ENCODE measurements at regions not wholly inside any gene's neighbourhood (a gene's known extent, or its start where the extent isn't known, plus 50 kb on each side); places are given as distances from the start of the nearest gene placed in this dataset.
"Not testable (repeated sequence)": the region's sequence is repeated elsewhere in the genome, so short reads cannot be mapped to it uniquely, and the experiment has no call there.

DNA sequence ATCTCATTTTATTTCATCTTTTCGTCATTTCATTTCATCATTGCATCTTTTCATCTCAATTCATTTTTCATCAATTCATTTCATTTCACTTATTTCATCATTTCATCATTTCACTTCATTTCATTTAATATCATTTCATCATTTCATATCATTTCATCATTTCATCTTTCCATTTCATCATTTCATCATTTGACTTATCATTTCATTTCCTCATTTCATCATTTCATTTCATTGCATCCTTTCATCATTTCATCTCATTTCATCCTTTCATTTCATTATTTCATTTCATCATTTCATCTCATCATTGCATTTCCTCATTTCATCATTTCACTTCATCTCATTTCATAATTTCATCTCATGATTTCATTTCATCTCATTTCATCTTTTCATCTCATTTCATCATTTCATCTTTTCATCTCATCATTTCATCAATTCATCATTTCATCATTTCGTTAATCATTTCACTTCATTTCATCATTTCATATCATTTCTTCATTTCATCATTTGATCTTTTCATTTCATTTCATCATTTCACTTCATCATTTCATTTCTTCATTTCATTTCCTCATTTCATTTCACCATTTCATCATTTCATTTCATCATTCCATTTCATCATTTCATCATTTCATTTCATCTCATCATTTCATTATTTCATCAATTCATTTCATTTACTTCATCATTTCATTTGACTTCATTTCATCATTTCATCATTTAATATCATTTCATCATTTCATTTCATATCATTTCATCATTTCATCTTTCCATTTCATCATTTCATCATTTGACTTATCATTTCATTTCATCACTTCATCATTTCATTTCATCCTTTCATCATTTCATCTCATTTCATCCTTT lies 176.2 kb downstream of the ZNF92 start:
- not testable (repeated sequence) for H3K27me3 ChIP-seq (ENCODE audit: low read length); H3K27ac ChIP-seq (ENCODE audit: low read depth, low read length); H3K9ac ChIP-seq (ENCODE audit: low read length); H3F3A ChIP-seq (ENCODE audit: insufficient read depth); H3K4me2 ChIP-seq (ENCODE audit: low read depth, low read length, poor library complexity, severe bottlenecking); H3K79me2 ChIP-seq (ENCODE audit: insufficient read depth, low read length); H3K9me3 ChIP-seq (ENCODE audit: insufficient read depth, low read length); H3K36me3 ChIP-seq (ENCODE audit: low read length); H3K9me2 ChIP-seq (replicated peaks; ENCODE audit: insufficient read depth, low read length); H4K20me1 ChIP-seq (ENCODE audit: low read depth, low read length); H2AFZ ChIP-seq (ENCODE audit: low read depth, low read length, severe bottlenecking); H3K4me3 ChIP-seq (ENCODE audit: insufficient read depth, low read length, poor library complexity, severe bottlenecking)

DNA sequence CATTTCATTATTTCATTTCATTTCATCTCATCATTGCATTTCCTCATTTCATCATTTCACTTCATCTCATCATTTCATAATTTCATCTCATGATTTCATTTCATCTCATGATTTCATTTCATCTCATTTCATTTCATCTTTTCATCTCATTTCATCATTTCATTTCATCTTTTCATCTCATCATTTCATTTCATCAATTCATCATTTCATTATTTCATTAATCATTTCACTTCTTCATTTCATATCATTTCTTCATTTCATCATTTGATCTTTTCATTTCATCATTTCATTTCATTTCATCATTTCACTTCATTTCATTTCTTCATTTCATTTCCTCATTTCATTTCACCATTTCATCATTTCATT lies 176.8 kb downstream of the ZNF92 start:
- not testable (repeated sequence) for H3K9me3 ChIP-seq (ENCODE audit: insufficient read depth, low read length); H3K4me2 ChIP-seq (ENCODE audit: low read depth, low read length, poor library complexity, severe bottlenecking); H3K9ac ChIP-seq (ENCODE audit: low read length); H3F3A ChIP-seq (ENCODE audit: insufficient read depth); H3K27me3 ChIP-seq (ENCODE audit: low read length); H4K20me1 ChIP-seq (ENCODE audit: low read depth, low read length); H3K79me2 ChIP-seq (ENCODE audit: insufficient read depth, low read length); H3K9me2 ChIP-seq (replicated peaks; ENCODE audit: insufficient read depth, low read length); H2AFZ ChIP-seq (ENCODE audit: low read depth, low read length, severe bottlenecking); H3K27ac ChIP-seq (ENCODE audit: low read depth, low read length); H3K4me3 ChIP-seq (ENCODE audit: insufficient read depth, low read length, poor library complexity, severe bottlenecking); H3K36me3 ChIP-seq (ENCODE audit: low read length)

- not testable (repeated sequence) for H3K27ac ChIP-seq (ENCODE audit: low read depth, low read length); H3K79me2 ChIP-seq (ENCODE audit: insufficient read depth, low read length); H3K27me3 ChIP-seq (ENCODE audit: low read length); H3K4me3 ChIP-seq (ENCODE audit: insufficient read depth, low read length, poor library complexity, severe bottlenecking); H3K4me2 ChIP-seq (ENCODE audit: low read depth, low read length, poor library complexity, severe bottlenecking); H4K20me1 ChIP-seq (ENCODE audit: low read depth, low read length); H2AFZ ChIP-seq (ENCODE audit: low read depth, low read length, severe bottlenecking); H3K9me2 ChIP-seq (replicated peaks; ENCODE audit: insufficient read depth, low read length); H3K36me3 ChIP-seq (ENCODE audit: low read length); H3K9ac ChIP-seq (ENCODE audit: low read length); H3F3A ChIP-seq (ENCODE audit: insufficient read depth); H3K9me3 ChIP-seq (ENCODE audit: insufficient read depth, low read length)
Measured at GRCh38 chr7:65551042-65551441, 177.4 kb downstream of the ZNF92 start.

DNA sequence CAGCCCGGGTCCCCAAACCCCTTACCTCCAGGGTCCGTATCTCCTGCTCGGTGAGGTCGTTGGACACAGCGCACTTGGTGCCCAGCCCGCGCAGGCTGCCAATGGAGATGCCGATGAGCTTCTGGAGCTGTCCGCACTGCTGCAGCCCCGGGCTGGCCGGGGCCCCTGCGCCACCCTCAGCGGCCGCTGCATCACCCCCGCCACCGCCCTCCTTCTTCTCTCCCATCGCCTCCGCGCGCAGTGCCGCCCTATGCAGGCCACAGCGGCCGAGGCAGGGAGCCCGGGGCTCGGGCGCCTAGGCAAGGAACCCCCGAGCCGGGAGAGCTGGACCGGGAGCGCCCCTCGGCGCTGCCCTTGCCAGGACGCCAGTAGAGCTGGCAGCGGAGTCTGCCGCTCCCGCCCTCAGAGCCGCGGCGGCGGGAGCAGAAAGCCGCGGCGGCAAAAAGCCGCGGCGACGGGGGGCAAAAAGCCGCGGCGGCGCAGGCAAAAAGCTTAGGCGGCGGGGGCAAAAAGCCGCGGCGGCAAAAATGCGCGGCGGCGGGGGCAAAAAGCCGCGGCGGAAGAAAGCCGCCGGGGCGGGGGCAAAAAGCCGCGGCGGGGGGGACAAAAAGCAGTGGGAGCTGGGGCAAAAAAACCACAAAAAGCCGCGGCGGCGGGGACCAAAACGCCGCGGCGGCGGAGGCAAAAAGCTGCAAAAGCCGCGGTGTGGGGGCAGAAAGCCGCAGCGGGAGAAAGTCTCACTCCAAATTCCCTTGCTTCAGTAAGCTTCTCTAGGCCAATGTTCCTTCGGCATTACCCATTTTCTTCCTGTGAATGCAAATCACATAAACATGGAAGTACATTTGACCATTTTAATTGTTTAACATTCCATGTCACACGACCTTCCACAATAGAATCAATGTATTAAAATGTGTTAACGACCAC lies 181.2 kb downstream of the ZNF92 start:
- not testable (repeated sequence) for H2AFZ ChIP-seq (ENCODE audit: low read depth, low read length, severe bottlenecking); H3K9me2 ChIP-seq (replicated peaks; ENCODE audit: insufficient read depth, low read length); H3K9ac ChIP-seq (ENCODE audit: low read length); H3K4me2 ChIP-seq (ENCODE audit: low read depth, low read length, poor library complexity, severe bottlenecking); H3K4me3 ChIP-seq (ENCODE audit: insufficient read depth, low read length, poor library complexity, severe bottlenecking); H3K27ac ChIP-seq (ENCODE audit: low read depth, low read length); H3K36me3 ChIP-seq (ENCODE audit: low read length); H3K9me3 ChIP-seq (ENCODE audit: insufficient read depth, low read length); H4K20me1 ChIP-seq (ENCODE audit: low read depth, low read length); H3K79me2 ChIP-seq (ENCODE audit: insufficient read depth, low read length); H3F3A ChIP-seq (ENCODE audit: insufficient read depth); H3K27me3 ChIP-seq (ENCODE audit: low read length)

GRCh38 chr7:65558584-65558983 lies 184.9 kb downstream of the ZNF92 start:
- not testable (repeated sequence) for H3F3A ChIP-seq (ENCODE audit: insufficient read depth)

DNA sequence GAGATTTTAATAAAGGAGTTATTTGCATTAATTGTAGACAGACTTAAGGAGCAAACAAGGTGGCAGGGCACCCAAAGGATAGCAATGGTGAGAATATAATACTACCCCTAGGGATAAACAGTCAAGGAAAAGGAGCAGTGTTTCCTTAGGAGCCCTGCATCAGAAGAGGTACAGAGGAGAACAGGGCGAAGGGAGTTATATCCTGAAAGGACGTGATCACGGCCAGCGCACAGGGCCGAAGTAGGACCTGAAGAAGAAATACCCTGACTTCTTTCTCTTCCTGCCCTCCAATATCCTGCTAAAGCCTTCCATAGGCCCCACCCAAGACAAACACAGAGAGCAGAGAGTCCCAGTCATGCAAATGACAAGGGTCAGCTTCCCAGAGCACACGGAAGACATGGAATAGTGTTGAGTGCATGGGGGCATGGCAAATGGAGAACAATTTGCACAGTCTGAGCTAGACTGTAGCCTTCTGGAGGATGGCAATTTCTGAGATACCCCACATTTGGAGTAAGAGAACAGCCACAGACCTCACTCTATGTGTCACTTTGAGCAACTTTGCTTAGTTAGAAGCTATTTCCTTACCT lies 188.2 kb downstream of the ZNF92 start:
- not testable (repeated sequence) for H3K9ac ChIP-seq (ENCODE audit: low read length); H3K36me3 ChIP-seq (ENCODE audit: low read length); H3K27me3 ChIP-seq (ENCODE audit: low read length); H3K4me2 ChIP-seq (ENCODE audit: low read depth, low read length, poor library complexity, severe bottlenecking); H4K20me1 ChIP-seq (ENCODE audit: low read depth, low read length); H3K27ac ChIP-seq (ENCODE audit: low read depth, low read length); H3K79me2 ChIP-seq (ENCODE audit: insufficient read depth, low read length); H3K4me3 ChIP-seq (ENCODE audit: insufficient read depth, low read length, poor library complexity, severe bottlenecking); H2AFZ ChIP-seq (ENCODE audit: low read depth, low read length, severe bottlenecking); H3F3A ChIP-seq (ENCODE audit: insufficient read depth); H3K9me2 ChIP-seq (replicated peaks; ENCODE audit: insufficient read depth, low read length); H3K9me3 ChIP-seq (ENCODE audit: insufficient read depth, low read length)

More at GRCh38 chr7:65558584-65558983, 184.9 kb downstream of the ZNF92 start:
- H3K4me2 ChIP-seq (ENCODE audit: low read depth, low read length, poor library complexity, severe bottlenecking); H3K4me3 ChIP-seq (ENCODE audit: insufficient read depth, low read length, poor library complexity, severe bottlenecking); H3K9me3 ChIP-seq (ENCODE audit: insufficient read depth, low read length); H4K20me1 ChIP-seq (ENCODE audit: low read depth, low read length); H2AFZ ChIP-seq (ENCODE audit: low read depth, low read length, severe bottlenecking); H3K27me3 ChIP-seq (ENCODE audit: low read length); H3K9ac ChIP-seq (ENCODE audit: low read length); H3K27ac ChIP-seq (ENCODE audit: low read depth, low read length); H3K36me3 ChIP-seq (ENCODE audit: low read length); H3K79me2 ChIP-seq (ENCODE audit: insufficient read depth, low read length); H3K9me2 ChIP-seq (replicated peaks; ENCODE audit: insufficient read depth, low read length): not testable (repeated sequence)

GRCh38 chr7:65562522-65562921 lies 188.9 kb downstream of the ZNF92 start:
- H3K4me2 ChIP-seq (ENCODE audit: low read depth, low read length, poor library complexity, severe bottlenecking); H3K9me2 ChIP-seq (replicated peaks; ENCODE audit: insufficient read depth, low read length); H3K9ac ChIP-seq (ENCODE audit: low read length); H3K9me3 ChIP-seq (ENCODE audit: insufficient read depth, low read length); H3F3A ChIP-seq (ENCODE audit: insufficient read depth); H4K20me1 ChIP-seq (ENCODE audit: low read depth, low read length); H3K36me3 ChIP-seq (ENCODE audit: low read length); H3K27me3 ChIP-seq (ENCODE audit: low read length); H3K4me3 ChIP-seq (ENCODE audit: insufficient read depth, low read length, poor library complexity, severe bottlenecking); H3K79me2 ChIP-seq (ENCODE audit: insufficient read depth, low read length); H3K27ac ChIP-seq (ENCODE audit: low read depth, low read length); H2AFZ ChIP-seq (ENCODE audit: low read depth, low read length, severe bottlenecking): not testable (repeated sequence)
